H1 (cell line): ENCODE measurements at regions not wholly inside any gene's neighbourhood (a gene's known extent, or its start where the extent isn't known, plus 50 kb on each side); places are given as distances from the start of the nearest gene placed in this dataset.

ENCODE experiments used
- ATF2 ChIP-seq: IDR thresholded peaks from 2 replicates; pipeline ENCODE4 v1.6.1; 2012; ENCODE audit warnings: low read length, inconsistent platforms
- ATF3 ChIP-seq: IDR thresholded peaks from 2 replicates; pipeline ENCODE4 v1.6.1; 2011; ENCODE audit warnings: low read depth, mild to moderate bottlenecking, low read length; ENCODE audit not compliant: insufficient read depth
- BRCA1 ChIP-seq: IDR thresholded peaks from 2 replicates; pipeline ENCODE4 v1.6.1; 2012; ENCODE audit warnings: low read depth, low read length, improper control_type of control experiment
- CEBPB ChIP-seq: IDR thresholded peaks from 2 replicates; pipeline ENCODE4 v1.6.1; 2012; ENCODE audit warnings: low read depth, low read length
- MAFK ChIP-seq: IDR thresholded peaks from 2 replicates; pipeline ENCODE4 v1.6.1; 2012; ENCODE audit warnings: low read depth, mild to moderate bottlenecking, improper control_type of control experiment, low read length
- MAX ChIP-seq: IDR thresholded peaks from 2 replicates; pipeline ENCODE4 v1.6.1; 2012; ENCODE audit warnings: inconsistent platforms
- NANOG ChIP-seq: IDR thresholded peaks from 2 replicates; pipeline ENCODE4 v1.6.1; 2011; ENCODE audit warnings: low read length, low read depth, mild to moderate bottlenecking, inconsistent platforms; ENCODE audit not compliant: insufficient read depth, poor library complexity, severe bottlenecking
- RNF2 ChIP-seq: fragments of 200-900, 300-1000 bp; sonication (generic); IDR thresholded peaks from 2 replicates; pipeline ENCODE4 v1.7.1; 2016; ENCODE audit warnings: borderline replicate concordance, low read depth, mild to moderate bottlenecking, antibody characterized with exemption, low read length; ENCODE audit not compliant: poor library complexity, severe bottlenecking; ENCODE audit errors: missing control alignments
- SP1 ChIP-seq: IDR thresholded peaks from 2 replicates; pipeline ENCODE4 v1.6.1; 2011; ENCODE audit warnings: low read depth, low read length
- SUZ12 ChIP-seq: fragments of 200-600 bp; sonication (generic); IDR thresholded peaks from 2 replicates; pipeline ENCODE4 v1.6.1; 2012; ENCODE audit warnings: mild to moderate bottlenecking, inconsistent platforms, low read length, moderate library complexity, mixed read lengths
- TAF1 ChIP-seq: IDR thresholded peaks from 2 replicates; pipeline ENCODE4 v1.6.1; 2011; ENCODE audit warnings: mild to moderate bottlenecking, low read depth, low read length
- TEAD4 ChIP-seq: IDR thresholded peaks from 2 replicates; pipeline ENCODE4 v1.6.1; 2012; ENCODE audit warnings: low read depth, low read length, inconsistent platforms, mixed read lengths
- YY1 ChIP-seq: IDR thresholded peaks from 2 replicates; pipeline ENCODE4 v1.6.1; 2011; ENCODE audit warnings: low read depth, mild to moderate bottlenecking, low read length

GRCh38 chr1:191886977-191887376 is 271.3 kb upstream of the RGS18 start (continued):
- TF ChIP-seq ATF3 (no peak), ATF2 (no peak), MAFK (no peak), SP1 (no peak), BRCA1 (no peak), CEBPB (no peak), TEAD4 (no peak), MAX (no peak), YY1 (no peak), TAF1 (no peak), NANOG (no peak), RNF2 (no peak), SUZ12 (no peak)
